NOMO-1 treated with dmso at 0.1 percent for 144 hours (cell line): ENCODE measurements at regions not wholly inside any gene's neighbourhood (a gene's known extent, or its start where the extent isn't known, plus 50 kb on each side); places are given as distances from the start of the nearest gene placed in this dataset.

ENCODE experiments used
- DNase-seq: peaks from one replicate; lab custom pipeline; 2025; ENCODE audit not compliant: unreplicated experiment; lab: John Stamatoyannopoulos, UW

DNA sequence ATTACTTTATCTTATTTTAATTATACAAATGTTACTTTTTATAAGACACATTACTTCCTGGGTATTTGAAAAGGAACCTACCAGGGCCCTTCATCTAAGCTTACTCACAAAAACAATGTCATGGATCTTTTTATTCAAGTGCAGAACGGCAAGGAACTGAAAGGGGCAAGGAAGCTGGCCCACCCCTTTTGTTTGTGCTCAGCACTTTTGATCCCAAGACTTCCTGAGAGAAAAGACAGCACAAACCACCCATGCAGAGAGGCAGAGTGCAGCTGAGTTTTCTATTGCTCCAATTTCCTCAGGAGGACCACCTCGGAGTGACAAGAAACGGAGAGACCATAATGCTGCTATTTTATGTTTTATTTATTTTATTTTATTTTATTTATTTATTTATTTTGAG is 232.0 kb upstream of the NRP1 start:
- DNase-seq = no peak

GRCh38 chr10:33566001-33566400 is 231.5 kb upstream of the NRP1 start:
- DNase-seq = no peak

DNA sequence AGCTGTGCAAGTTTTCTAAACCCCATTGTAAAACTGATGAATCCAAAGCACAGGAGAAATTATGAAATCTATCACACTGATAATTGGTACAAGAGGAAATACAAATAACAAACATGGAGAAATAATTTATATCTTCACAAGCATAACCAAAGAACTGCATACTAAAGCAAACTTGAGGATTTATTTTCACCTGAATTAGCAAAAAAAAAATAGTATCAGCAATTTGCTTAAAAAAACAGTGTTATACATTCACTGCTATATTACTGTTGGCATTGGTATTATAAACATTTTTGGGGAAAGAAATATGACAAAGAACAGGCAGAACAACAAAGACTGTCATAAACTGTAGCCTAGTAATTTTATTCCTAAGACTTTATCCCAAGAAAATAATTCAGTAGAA is 230.8 kb upstream of the NRP1 start:
- no peak for DNase-seq

- DNase-seq = no peak
Measured at GRCh38 chr10:33559105-33559504, 224.6 kb upstream of the NRP1 start.

GRCh38 chr10:33557313-33557712 is 222.8 kb upstream of the NRP1 start:
- no peak for DNase-seq

- no peak for DNase-seq
Measured at GRCh38 chr10:33556620-33557019, 222.2 kb upstream of the NRP1 start.

DNA sequence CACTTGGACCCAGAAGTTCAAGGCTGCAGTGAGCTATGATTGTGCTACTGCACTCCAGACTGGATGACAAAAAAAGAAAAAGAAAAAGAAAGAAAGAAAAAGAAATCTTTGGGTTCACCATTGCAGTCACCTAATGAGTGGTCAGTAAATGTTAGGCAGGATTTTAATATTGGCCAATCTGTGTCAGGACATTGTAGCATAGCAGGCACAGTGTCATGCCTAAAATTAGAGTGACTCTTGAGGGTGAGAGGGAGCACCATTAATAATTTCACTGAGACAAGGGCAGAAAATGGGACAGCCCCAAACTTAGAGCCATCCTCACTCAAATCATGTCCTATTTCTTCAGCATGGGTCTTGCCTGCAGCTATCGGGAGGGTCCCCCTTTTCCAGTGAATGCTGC is 221.6 kb upstream of the NRP1 start:
- DNase-seq = no peak

DNA sequence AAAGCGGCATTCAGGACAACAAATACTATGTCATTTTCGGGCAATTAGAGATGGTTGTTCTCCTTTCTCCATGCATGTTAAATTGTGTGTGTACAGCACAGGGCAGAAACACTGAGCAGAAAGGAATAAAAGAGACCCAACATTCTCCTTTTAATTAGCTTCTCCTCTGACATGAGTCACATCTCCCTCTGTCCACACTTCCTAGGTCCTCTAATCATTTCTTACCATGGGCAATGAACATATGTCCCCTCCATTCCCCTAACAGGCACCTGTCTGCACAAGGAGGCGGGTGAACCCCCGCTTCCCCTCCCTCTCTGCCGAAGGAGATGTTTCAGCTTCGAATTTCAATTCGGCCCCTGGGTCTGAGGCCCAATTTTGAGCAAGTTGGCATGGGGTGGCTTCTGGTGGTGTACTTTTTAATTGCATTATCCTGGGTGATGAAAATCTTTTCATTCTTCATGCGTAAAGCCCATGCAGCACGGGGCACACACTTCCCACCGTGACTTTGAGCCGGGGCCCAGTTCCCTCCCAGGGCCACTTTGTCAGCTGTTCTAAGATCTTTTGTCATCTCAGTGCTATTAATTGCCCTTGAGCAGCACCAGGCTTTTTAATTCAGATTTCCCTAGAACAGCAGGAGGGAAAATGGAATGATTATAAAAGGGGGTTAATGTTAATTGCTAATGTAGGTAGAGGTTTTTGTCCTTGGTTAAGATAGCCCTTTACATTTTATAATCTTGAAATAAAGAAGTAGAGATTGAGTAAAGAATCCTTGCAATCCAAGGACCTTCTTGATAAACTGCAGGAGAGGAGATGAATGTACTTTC is 219.5 kb upstream of the NRP1 start:
- no peak for DNase-seq

GRCh38 chr10:33552290-33552689 is 217.8 kb upstream of the NRP1 start:
- no peak for DNase-seq

GRCh38 chr10:33550811-33551210 is 216.3 kb upstream of the NRP1 start:
- no peak for DNase-seq

- no peak for DNase-seq
Measured at GRCh38 chr10:33547976-33548375, 213.5 kb upstream of the NRP1 start.

DNA sequence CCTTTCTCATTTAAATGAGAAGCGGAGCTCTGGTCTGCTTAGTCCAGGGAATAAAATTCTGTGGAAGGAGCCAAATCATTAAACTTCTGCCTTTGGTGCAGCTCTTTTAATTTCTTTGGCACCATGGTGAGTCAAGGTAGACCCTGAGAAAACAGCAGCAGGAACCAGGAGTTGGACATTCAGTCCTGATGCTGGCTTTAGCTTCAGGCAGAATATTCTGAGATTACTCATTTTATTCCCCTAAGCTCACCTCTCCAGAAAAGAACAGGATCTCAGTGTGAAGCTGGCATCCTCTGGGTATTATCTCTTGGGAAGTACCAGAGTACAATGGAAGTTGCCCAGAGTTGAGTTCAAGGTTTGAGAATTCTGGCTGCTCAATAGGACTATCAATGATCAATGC is 211.6 kb upstream of the NRP1 start:
- DNase-seq = no peak

- DNase-seq = no peak
Measured at GRCh38 chr10:33542752-33543505, 208.5 kb upstream of the NRP1 start.

- no peak for DNase-seq
Measured at GRCh38 chr10:33539116-33539515, 204.6 kb upstream of the NRP1 start.

- no peak for DNase-seq
Measured at GRCh38 chr10:33537066-33537465, 202.6 kb upstream of the NRP1 start.

DNA sequence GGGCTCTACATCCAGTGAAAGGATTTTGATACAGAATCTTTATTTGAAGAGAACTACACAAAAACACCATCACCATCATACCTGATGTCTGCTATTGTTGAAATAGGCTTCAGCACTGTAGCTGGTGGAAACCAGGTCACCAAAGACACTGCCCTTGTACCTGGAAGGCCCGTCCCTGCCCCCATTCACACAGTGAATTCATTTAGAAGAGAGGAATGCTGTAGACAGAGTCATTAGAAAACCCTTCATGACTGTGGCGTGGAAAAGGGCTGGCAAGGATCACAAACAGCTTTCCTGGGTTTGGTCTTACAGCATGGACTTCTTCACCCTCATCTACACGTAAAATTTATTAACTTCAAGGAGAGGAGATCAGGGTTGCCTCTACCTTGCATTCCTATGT is 202.0 kb upstream of the NRP1 start:
- DNase-seq = no peak

GRCh38 chr10:33535866-33536265 is 201.4 kb upstream of the NRP1 start:
- DNase-seq = no peak

- no peak for DNase-seq
Measured at GRCh38 chr10:33534416-33534815, 199.9 kb upstream of the NRP1 start.

- no peak for DNase-seq
Measured at GRCh38 chr10:33533612-33534011, 199.1 kb upstream of the NRP1 start.

DNA sequence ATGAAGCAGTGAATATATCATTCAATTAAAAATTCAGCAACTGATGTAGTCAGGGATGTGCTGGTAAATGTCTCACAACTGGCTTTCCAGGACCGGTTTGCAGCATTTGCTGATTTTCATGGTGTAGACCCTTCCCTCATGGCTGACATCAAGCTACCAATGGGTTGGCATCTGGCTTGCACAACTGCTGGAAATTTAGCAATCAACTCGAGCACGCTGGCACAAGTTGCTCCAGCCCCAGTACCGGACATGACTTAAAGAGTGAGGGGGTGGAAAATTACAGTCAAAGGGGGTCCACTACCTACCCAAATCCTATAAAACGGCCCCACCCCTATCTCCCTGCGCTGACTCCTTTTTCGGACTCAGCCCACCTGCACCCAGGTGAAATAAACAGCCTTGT is 198.4 kb upstream of the NRP1 start:
- no peak for DNase-seq

DNA sequence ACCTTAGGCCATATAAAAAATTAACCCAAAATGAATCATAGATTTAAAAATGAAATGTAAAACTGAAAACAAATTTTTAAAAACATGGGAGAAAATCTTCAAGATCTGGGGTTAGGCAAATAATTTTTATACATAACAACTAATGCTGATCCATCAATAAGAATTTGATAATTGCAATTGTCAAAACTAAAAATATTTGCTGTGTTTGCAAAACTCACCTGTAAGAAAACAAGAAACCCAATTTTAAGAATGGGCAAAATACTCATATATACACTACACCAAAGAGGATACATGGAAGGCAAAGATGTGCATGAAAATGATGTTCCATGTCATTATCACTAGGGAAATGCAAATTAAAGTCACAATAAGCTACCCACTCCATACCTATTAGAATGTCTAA is 194.8 kb upstream of the NRP1 start:
- DNase-seq = no peak

DNA sequence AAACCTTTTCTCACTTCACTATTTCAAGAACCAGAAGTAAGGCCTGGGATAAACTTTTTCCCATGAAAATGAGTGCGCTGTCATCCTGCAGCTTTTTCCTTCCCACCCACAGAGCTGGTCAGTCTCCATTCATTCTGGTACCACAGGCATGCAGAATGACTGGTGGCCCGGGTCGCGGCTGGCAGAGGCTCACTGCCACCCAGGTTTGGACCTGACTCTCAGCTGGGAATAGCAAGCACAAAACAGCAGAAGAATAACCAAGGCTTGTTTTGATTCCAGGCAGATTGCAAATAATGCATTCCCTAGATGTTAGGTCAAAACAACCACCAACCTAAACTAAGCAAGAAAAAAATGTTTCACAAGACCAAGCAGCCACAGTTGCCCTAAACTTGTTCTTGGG is 190.5 kb upstream of the NRP1 start:
- no peak for DNase-seq

- DNase-seq = no peak
Measured at GRCh38 chr10:33524041-33524440, 189.6 kb upstream of the NRP1 start.
